ENCODE measurements at regions not wholly inside any gene's neighbourhood (a gene's known extent, or its start where the extent isn't known, plus 50 kb on each side); places are given as distances from the start of the nearest gene placed in this dataset.

- TF ChIP-seq EZH2 (IDR thresholded peaks at IDR 0.05; ENCODE audit: low read depth): no peak
- TF ChIP-seq CTCF (conservative IDR thresholded peaks at IDR 0.05): no peak
Measured at GRCh38 chr20:39968495-39968894, 720.5 kb downstream of the MAFB start.
